Gastroesophageal sphincter (tissue), 4 donors: ENCODE measurements at regions not wholly inside any gene's neighbourhood (a gene's known extent, or its start where the extent isn't known, plus 50 kb on each side); places are given as distances from the start of the nearest gene placed in this dataset.

Experiments
- ATAC-seq: fragments of 150-250 bp; one replicate; pipeline ENCODE4 v1.9.1; 2016; ENCODE audit warnings: mild to moderate bottlenecking, moderate library complexity
- H3K27ac ChIP-seq, 4 donors: fragments of 200-600 bp; sonication (generic) in 3 of 4; 1 replicate in 3 of 4; 2 replicates in 1 of 4; pipeline ENCODE4 v1.5.1; 2016 to 2019
- H3K27me3 ChIP-seq: fragments of 200-600 bp; sonication (generic); one replicate; pipeline ENCODE4 v1.5.1; 2019
- H3K36me3 ChIP-seq, 2 donors: fragments of 200-600 bp; sonication (generic); one replicate each; pipeline ENCODE4 v1.5.1; 2019; ENCODE audit warnings: control low read depth in 1 of 2
- H3K4me1 ChIP-seq, 3 donors: fragments of 200-600 bp; sonication (generic); 1 replicate in 2 of 3; 2 replicates in 1 of 3; pipeline ENCODE4 v1.5.1; 2016 to 2019; ENCODE audit warnings: control low read depth in 2 of 3
- H3K4me3 ChIP-seq, 2 donors: fragments of 200-600 bp; sonication (generic); one replicate each; pipeline ENCODE4 v1.5.1; 2019; ENCODE audit warnings: mild to moderate bottlenecking in 1 of 2, moderate library complexity in 1 of 2
- H3K9me3 ChIP-seq, 3 donors: fragments of 200-600 bp; sonication (generic); one replicate each; pipeline ENCODE4 v1.5.1; 2017 to 2019; ENCODE audit warnings: control low read depth in 2 of 3
- CTCF ChIP-seq, 4 experiments: fragments of 200-600 bp in 2 of 4; fragments of 450-650 bp in 2 of 4; sonication (generic) in 1 of 4; IDR thresholded peaks; one replicate each; pipeline ENCODE4 v1.5.1; 2017 to 2019; ENCODE audit warnings: antibody characterized with exemption in 4 of 4, mild to moderate bottlenecking in 2 of 4, moderate library complexity in 2 of 4
- EP300 ChIP-seq: sonication (generic); formaldehyde crosslinking; IDR thresholded peaks from one replicate; pipeline ENCODE4 v1.6.1; 2017; ENCODE audit warnings: antibody characterized with exemption, mild to moderate bottlenecking
- POLR2A ChIP-seq, 2 donors: fragments of 450-650 bp; IDR thresholded peaks; one replicate each; pipeline ENCODE4 v1.6.1; 2017; ENCODE audit warnings: antibody characterized with exemption in 2 of 2, mild to moderate bottlenecking in 2 of 2, moderate library complexity in 1 of 2
- POLR2AphosphoS5 ChIP-seq: sonication (generic); formaldehyde crosslinking; IDR thresholded peaks from one replicate; pipeline ENCODE4 v1.6.1; 2017; ENCODE audit warnings: antibody characterized with exemption
- WGBS, 2 donors: methylation state at CpG; one replicate each; pipeline ENCODE4 v1.1.5; 2018; ENCODE audit warnings: low coverage in 1 of 2; 5-methylcytosine and 5-hydroxymethylcytosine counted together

GRCh38 chr15:61634837-61635236 is 405.7 kb upstream of the RORA start:
- H3K27me3 ChIP-seq, result peaks cover 8% of the 10 kb centered on the region
- no peak for ATAC-seq
- 83 to 88% methylated on average over 1 of the region's 1 CpG for WGBS, 2 donors

GRCh38 chr15:61633951-61634350 is 404.8 kb upstream of the RORA start:
- no peak overlapping the region for H3K27ac ChIP-seq
- H3K4me3 ChIP-seq, result no peak overlapping the region
- ATAC-seq, result no peak
- no peaks in the 10 kb centered on the region for H3K9me3 ChIP-seq
- no peak for TF ChIP-seq EP300
- no peak for TF ChIP-seq CTCF (IDR thresholded peaks at IDR 0.05)
- no peak for TF ChIP-seq POLR2A (IDR thresholded peaks at IDR 0.05)
- TF ChIP-seq POLR2AphosphoS5, result no peak
- peaks cover 8% of the 10 kb centered on the region for H3K27me3 ChIP-seq
- no peaks in the 10 kb centered on the region for H3K36me3 ChIP-seq
- no peaks in the 10 kb centered on the region for H3K4me1 ChIP-seq
- WGBS, 2 donors, result 78 to 85% methylated on average over 4 of the region's 4 CpGs

More at GRCh38 chr15:61634837-61635236, 405.7 kb upstream of the RORA start:
- no peaks in the 10 kb centered on the region for H3K36me3 ChIP-seq
- H3K4me3 ChIP-seq, result no peak overlapping the region
- TF ChIP-seq CTCF (IDR thresholded peaks at IDR 0.05) (no peak), POLR2AphosphoS5 (no peak), POLR2A (IDR thresholded peaks at IDR 0.05) (no peak), EP300 (no peak)
- no peak overlapping the region for H3K27ac ChIP-seq
- no peaks in the 10 kb centered on the region for H3K4me1 ChIP-seq
- H3K9me3 ChIP-seq, result no peaks in the 10 kb centered on the region

GRCh38 chr15:61629269-61629668 is 400.2 kb upstream of the RORA start:
- Histone ChIP-seq H3K36me3 (no peaks in the 10 kb centered on the region), H3K9me3 (no peaks in the 10 kb centered on the region), H3K4me3 (no peak overlapping the region), H3K27ac (no peak overlapping the region), H3K4me1 (no peaks in the 10 kb centered on the region), H3K27me3 (peaks cover 7% of the 10 kb centered on the region)
- no peak for TF ChIP-seq CTCF (IDR thresholded peaks at IDR 0.05)
- ATAC-seq, result no peak
- 67 to 79% methylated on average over 3 of the region's 3 CpGs for WGBS, 2 donors

- Histone ChIP-seq H3K27ac (no peak overlapping the region), H3K4me1 (no peaks in the 10 kb centered on the region), H3K4me3 (no peak overlapping the region), H3K9me3 (no peaks in the 10 kb centered on the region), H3K36me3 (no peaks in the 10 kb centered on the region), H3K27me3 (no peaks in the 10 kb centered on the region)
- TF ChIP-seq EP300, result no peak
- WGBS, 2 donors, result 84 to 85% methylated on average over 5 to 7 of the region's 7 CpGs
- no peak for ATAC-seq
Measured at GRCh38 chr15:61624950-61625349, 395.8 kb upstream of the RORA start.

- WGBS, 2 donors, result 42 to 51% methylated on average over 8 to 12 of the region's 15 CpGs
- Histone ChIP-seq H3K4me3 (no peak overlapping the region), H3K4me1 (no peaks in the 10 kb centered on the region), H3K36me3 (no peaks in the 10 kb centered on the region), H3K27me3 (no peaks in the 10 kb centered on the region), H3K9me3 (no peaks in the 10 kb centered on the region), H3K27ac (no peak overlapping the region)
- ATAC-seq, result no peak
- TF ChIP-seq POLR2A (IDR thresholded peaks at IDR 0.05) (no peak), POLR2AphosphoS5 (no peak), CTCF (IDR thresholded peaks at IDR 0.05) (no peak), EP300 (no peak)
Measured at GRCh38 chr15:61623746-61624145, 394.6 kb upstream of the RORA start.

GRCh38 chr15:61621865-61622264 is 392.8 kb upstream of the RORA start:
- no peak overlapping the region for H3K4me3 ChIP-seq
- H3K27me3 ChIP-seq, result no peaks in the 10 kb centered on the region
- no peak for TF ChIP-seq EP300
- no peak for TF ChIP-seq POLR2A (IDR thresholded peaks at IDR 0.05)
- no peak for TF ChIP-seq CTCF (IDR thresholded peaks at IDR 0.05)
- TF ChIP-seq POLR2AphosphoS5, result no peak
- H3K36me3 ChIP-seq, result no peaks in the 10 kb centered on the region
- ATAC-seq, result no peak
- no peak overlapping the region for H3K27ac ChIP-seq
- H3K4me1 ChIP-seq, result no peaks in the 10 kb centered on the region
- WGBS, 2 donors, result 81 to 100% methylated on average over 2 of the region's 2 CpGs
- peaks cover 0 to 14% (median 2%) of the 10 kb centered on the region in 3 donors for H3K9me3 ChIP-seq
